ENCODE measurements at regions not wholly inside any gene's neighbourhood (a gene's known extent, or its start where the extent isn't known, plus 50 kb on each side); places are given as distances from the start of the nearest gene placed in this dataset.

DNA sequence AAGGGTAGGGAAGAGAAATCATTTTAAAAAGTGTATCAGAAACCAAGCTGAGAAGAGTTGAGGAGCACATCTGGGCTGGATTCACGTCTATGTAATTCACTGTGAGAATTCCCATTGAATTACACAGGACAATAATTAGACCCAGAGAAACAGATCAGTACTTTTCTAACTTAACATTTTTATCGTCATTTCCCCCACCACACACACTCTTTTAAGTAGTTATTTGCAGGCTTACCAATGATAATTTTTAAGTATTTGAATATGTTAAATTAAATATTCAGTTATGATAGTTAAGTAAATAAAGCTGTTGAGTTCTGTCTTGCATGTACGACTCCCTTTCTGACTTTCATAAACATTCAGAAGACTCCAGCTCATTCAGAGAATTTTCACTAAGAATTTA is 165.4 kb upstream of the PITX2 start:
- Histone ChIP-seq H2AFZ (ENCODE audit: low read length) (no peak overlapping the region), H3K14ac (ENCODE audit: insufficient read length) (no peak overlapping the region), H3K9ac (replicated peaks in 1 of 4; ENCODE audit: extremely low read depth in 1 of 4, low read depth in 3 of 4, low read length in 3 of 4) (peak overlapping the region in 1 of 4 experiments; percentile 34; a peak in 1 of 7 replicates), H2BK5ac (ENCODE audit: low read depth, low read length) (no peak overlapping the region), H3K23ac (ENCODE audit: insufficient read length) (no peak overlapping the region), H3K4me1 (replicated peaks in 1 of 4; ENCODE audit: control insufficient read depth in 3 of 4, insufficient read depth in 4 of 4, low read length in 3 of 4) (peaks cover 0 to 1% (median 0%) of the 10 kb centered on the region in 4 experiments; a peak in 1 of 7 replicates), H3K9me3 (ENCODE audit: insufficient read depth in 2 of 2, low read depth in 1 of 2, low read length in 1 of 2) (no peaks in the 10 kb centered on the region), H4K91ac (replicated peaks; ENCODE audit: insufficient read length, low read length) (no peak overlapping the region), H3K4me3 (ENCODE audit: extremely low read depth in 1 of 4, insufficient read depth in 2 of 4, low read depth in 3 of 4, low read length in 4 of 4) (no peak overlapping the region), H3K36me3 (ENCODE audit: control insufficient read depth in 2 of 4, insufficient read depth in 4 of 4, low read length in 3 of 4) (no peaks in the 10 kb centered on the region), H4K5ac (ENCODE audit: insufficient read length, low read depth, low read length) (no peak overlapping the region), H3K23me2 (ENCODE audit: low read depth, low read length) (no peaks in the 10 kb centered on the region; the same call in 1 of the 2 replicates), H4K20me1 (replicated peaks in 1 of 2; ENCODE audit: control insufficient read depth in 1 of 2, insufficient read depth in 2 of 2, low read length in 2 of 2) (no peaks in the 10 kb centered on the region), H3K56ac (replicated peaks; ENCODE audit: insufficient read length, low read depth, low read length) (no peak overlapping the region), H3K27ac (ENCODE audit: low read depth, low read length) (no peak overlapping the region), H3K27me3 (replicated peaks in 1 of 4; ENCODE audit: control insufficient read depth in 3 of 4, extremely low read depth in 1 of 4, insufficient read depth in 3 of 4, low read length in 3 of 4) (no peaks in the 10 kb centered on the region), H3K79me2 (ENCODE audit: control insufficient read depth in 1 of 2, insufficient read depth in 2 of 2, low read length in 2 of 2) (no peaks in the 10 kb centered on the region), H2BK20ac (ENCODE audit: low read length) (no peak overlapping the region), H3K4me2 (ENCODE audit: insufficient read depth in 1 of 2, low read depth in 2 of 2, low read length in 2 of 2) (no peak overlapping the region), H4K8ac (ENCODE audit: extremely low read depth, insufficient read depth, low read length) (no peak overlapping the region), H2AK5ac (ENCODE audit: low read depth, low read length) (no peak overlapping the region), H2BK12ac (ENCODE audit: low read depth, low read length) (no peak overlapping the region), H3K18ac (ENCODE audit: extremely low read depth, low read length) (no peak overlapping the region), H3K4ac (replicated peaks; ENCODE audit: insufficient read length, low read depth, low read length) (no peak overlapping the region), H2BK15ac (ENCODE audit: low read length) (no peak overlapping the region), H3K79me1 (ENCODE audit: low read depth, low read length) (no peaks in the 10 kb centered on the region), H2BK120ac (replicated peaks; ENCODE audit: low read depth, low read length) (no peak overlapping the region)
- POLR2A ChIA-PET (ENCODE audit: partially characterized antibody), result no interaction called here
- DNase-seq (ENCODE audit: low read depth in 1 of 2, low spot score in 2 of 2) (no peak), FAIRE-seq (no peak)
- CTCF ChIA-PET (ENCODE audit: partially characterized antibody), result no interaction called here
- 84% methylated on average over 3 of the region's 3 CpGs; no CpG with 5 or more reads in 1 of the 2 experiments for WGBS, 2 experiments (ENCODE audit: extremely low coverage in 1 of 2, insufficient coverage in 1 of 2, insufficient read length in 1 of 2, insufficient replicate concordance in 2 of 2, low coverage in 1 of 2, low lambda C conversion rate in 2 of 2, missing lambda C conversion rate in 1 of 2)
- TF ChIP-seq RBBP5 (IDR thresholded peaks at IDR 0.05; ENCODE audit: borderline replicate concordance, low read depth, low read length) (no peak), SP4 (IDR thresholded peaks at IDR 0.05; ENCODE audit: low read length) (no peak), POLR2A (IDR thresholded peaks at IDR 0.05; ENCODE audit: control extremely low read depth in 1 of 2, low read depth in 2 of 2, low read length in 2 of 2) (no peak), SIN3A (conservative IDR thresholded peaks at IDR 0.05 in 1 of 2, IDR thresholded peaks at IDR 0.05 in 1 of 2; ENCODE audit: low read depth in 1 of 2, low read length in 2 of 2) (no peak), ZNF274 (IDR thresholded peaks at IDR 0.05; ENCODE audit: borderline replicate concordance, extremely low read depth, low read length) (no peak), MAFK (IDR thresholded peaks at IDR 0.05; ENCODE audit: low read depth, low read length) (no peak), POU5F1 (IDR thresholded peaks at IDR 0.05; ENCODE audit: low read depth, low read length) (no peak), CREB1 (IDR thresholded peaks at IDR 0.05) (no peak), ASH2L (IDR thresholded peaks at IDR 0.05; ENCODE audit: low read length) (no peak), TEAD4 (IDR thresholded peaks at IDR 0.05; ENCODE audit: low read depth, low read length) (no peak), SP2 (IDR thresholded peaks at IDR 0.05; ENCODE audit: low read length) (no peak), NANOG (IDR thresholded peaks at IDR 0.05; ENCODE audit: insufficient read depth, low read depth, low read length, poor library complexity, severe bottlenecking) (no peak), KDM5A (IDR thresholded peaks at IDR 0.05; ENCODE audit: low read length) (no peak)
- TF ChIP-seq, protein P1, sequence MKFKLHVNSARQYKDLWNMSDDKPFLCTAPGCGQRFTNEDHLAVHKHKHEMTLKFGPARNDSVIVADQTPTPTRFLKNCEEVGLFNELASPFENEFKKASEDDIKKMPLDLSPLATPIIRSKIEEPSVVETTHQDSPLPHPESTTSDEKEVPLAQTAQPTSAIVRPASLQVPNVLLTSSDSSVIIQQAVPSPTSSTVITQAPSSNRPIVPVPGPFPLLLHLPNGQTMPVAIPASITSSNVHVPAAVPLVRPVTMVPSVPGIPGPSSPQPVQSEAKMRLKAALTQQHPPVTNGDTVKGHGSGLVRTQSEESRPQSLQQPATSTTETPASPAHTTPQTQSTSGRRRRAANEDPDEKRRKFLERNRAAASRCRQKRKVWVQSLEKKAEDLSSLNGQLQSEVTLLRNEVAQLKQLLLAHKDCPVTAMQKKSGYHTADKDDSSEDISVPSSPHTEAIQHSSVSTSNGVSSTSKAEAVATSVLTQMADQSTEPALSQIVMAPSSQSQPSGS (IDR thresholded peaks at IDR 0.05; ENCODE audit: low read length), result no peak
